HuH-7 (cell line): ENCODE measurements at regions not wholly inside any gene's neighbourhood (a gene's known extent, or its start where the extent isn't known, plus 50 kb on each side); places are given as distances from the start of the nearest gene placed in this dataset.
"Not testable (repeated sequence)": the region's sequence is repeated elsewhere in the genome, so short reads cannot be mapped to it uniquely, and the experiment has no call there.

Experiments used
- DNase-seq: peaks from one replicate; pipeline ENCODE4 v3.0.0; 2011; ENCODE audit warnings: low spot score

- peak; percentile 3 for DNase-seq
Measured at GRCh38 chr2:52294628-52295027, 1262.7 kb upstream of the NRXN1 start.

DNA sequence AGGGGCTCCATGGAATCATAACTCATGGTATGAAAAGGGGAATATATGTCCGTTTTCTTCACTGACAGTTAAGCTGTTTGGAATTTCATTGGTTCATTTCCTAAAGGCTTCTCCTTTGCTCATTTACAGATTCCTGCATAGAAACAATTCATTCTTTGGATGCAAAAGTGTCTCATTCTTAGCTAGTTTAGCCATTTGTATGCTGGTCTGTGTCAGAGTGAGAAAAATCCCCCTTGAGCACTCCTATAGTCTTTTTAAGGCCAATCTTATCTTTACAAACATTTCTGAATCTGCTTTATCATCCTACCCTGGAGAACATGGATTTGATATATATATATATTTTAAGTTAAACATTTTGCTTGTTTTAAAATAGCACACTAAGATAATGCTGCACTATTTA lies 1260.9 kb upstream of the NRXN1 start:
- DNase-seq: no peak

DNA sequence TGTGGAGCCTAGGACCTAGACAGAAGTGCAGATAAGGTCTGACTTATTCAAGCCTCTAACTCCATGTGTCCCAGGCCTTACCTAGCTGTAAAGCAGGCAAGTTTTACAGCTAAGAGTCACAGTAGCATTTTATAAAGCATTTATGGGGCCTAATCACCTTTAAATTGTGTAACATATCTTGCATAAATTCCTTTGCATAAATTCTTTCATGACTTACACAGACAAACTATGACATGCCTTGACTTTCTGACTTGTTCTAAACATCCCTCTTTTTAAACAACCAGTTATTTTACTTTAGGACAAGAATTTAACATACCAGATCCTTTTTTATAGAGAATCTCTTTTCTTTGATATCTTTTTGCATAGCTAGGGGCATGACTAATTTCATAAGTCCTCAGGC lies 1257.8 kb upstream of the NRXN1 start:
- no peak for DNase-seq

- DNase-seq: no peak
Measured at GRCh38 chr2:52288596-52288995, 1256.7 kb upstream of the NRXN1 start.

GRCh38 chr2:52269696-52270485 lies 1238.0 kb upstream of the NRXN1 start:
- DNase-seq: no peak

GRCh38 chr2:52264911-52265310 lies 1233.0 kb upstream of the NRXN1 start:
- DNase-seq: no peak

GRCh38 chr2:52264488-52264887 lies 1232.6 kb upstream of the NRXN1 start:
- DNase-seq: no peak

DNA sequence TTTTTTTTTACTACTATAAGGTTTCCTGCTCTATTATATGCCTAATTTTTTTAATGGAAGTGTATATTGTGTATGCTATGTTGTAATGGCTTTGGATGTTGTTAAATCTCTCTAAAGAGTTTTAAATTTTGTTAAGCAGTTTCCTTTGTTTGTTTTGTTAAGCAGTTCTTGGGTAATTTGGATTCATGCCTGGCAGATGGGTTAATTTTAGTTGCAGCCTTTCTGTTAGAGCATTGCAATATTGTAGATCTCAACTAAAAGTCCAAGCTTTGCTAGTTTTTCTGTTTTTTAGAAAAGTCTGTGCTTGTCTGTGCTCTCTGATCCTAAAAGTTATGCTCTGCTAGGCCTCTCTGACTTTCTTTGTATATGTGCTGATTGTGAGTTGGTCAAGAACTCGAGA lies 1229.0 kb upstream of the NRXN1 start:
- DNase-seq: no peak

DNA sequence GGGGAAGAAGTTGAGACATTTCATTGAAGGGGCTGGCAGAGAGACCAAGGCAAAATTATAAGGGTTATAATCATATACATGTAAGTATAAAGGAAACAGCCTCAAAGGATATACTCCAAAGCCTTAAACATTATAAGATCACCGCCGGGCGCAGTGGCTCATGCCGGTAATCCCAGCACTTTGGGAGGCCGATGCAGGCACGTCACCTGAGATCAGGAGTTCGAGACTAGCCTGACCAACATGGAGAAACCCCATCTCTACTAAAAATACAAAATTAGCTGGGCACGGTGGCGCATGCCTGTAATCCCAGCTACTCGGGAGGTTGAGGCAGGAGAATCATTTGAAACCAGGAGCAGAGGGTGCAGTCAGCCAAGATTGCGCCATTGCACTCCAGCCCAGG lies 1227.0 kb upstream of the NRXN1 start:
- DNase-seq: not testable (repeated sequence)

DNA sequence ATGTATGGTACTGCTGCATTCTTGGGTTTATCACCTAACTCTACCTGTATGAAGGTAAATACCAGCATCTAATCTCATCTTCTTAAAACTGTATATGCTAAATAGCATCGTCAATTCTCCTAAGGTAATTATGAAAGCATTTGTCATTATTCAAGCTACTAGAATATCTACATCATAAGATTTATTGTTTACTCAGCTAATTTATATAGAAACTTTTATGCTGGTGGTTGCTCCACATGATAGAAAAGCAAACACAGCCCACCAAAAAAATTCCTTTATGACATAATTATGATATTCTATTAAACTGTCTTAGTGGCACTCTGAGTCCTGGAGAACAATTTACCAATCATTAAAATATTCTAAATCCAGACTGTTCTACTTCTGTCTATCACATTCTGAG lies 1226.1 kb upstream of the NRXN1 start:
- no peak for DNase-seq

DNA sequence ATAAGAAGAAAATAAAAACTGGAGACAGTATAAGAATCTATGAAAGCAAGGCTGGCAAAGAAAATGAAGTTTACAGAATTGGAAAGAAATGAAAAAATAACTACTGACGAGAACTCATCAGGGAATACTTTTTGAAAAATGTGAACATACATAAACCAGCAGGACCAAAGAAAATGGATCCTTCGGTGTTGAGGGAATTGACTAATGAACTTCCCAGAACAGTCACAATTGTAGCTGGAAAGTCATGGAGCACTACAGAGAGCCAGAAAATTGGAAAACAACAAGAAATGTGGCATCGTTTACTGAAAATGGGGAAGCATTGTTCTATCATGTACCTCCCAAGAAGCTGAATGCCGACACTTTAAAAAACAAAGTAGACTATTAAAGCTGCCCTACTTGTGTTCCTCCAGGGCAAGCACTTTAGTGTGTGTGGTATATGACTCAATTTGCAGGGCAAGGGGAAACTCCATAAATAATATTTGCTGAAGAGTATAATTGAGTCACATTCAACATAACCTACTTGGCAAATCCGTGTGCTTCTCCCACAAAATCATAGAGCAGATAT lies 1221.6 kb upstream of the NRXN1 start:
- no peak for DNase-seq

GRCh38 chr2:52238782-52239181 lies 1206.8 kb upstream of the NRXN1 start:
- no peak for DNase-seq

GRCh38 chr2:52222128-52222527 lies 1190.2 kb upstream of the NRXN1 start:
- no peak for DNase-seq

DNA sequence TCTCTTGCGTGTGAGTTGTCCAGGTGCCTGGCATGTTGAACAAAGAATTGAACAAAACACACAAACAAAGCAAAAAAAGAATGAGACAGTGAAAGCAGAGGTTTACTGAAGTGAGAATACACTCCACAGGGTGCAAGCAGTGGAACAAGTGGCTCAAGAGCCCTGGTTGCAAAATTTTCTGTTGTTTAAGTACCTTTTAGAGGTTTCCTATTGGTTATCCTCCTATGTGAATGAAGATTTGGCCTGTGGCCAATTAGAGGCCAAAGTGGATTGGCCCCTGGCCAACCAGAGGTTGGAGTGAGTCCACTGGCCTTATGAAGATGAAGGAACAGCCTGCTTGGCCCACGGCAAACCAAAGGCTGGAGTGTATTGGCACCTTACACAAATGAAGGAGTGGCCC lies 1188.5 kb upstream of the NRXN1 start:
- no peak for DNase-seq

DNA sequence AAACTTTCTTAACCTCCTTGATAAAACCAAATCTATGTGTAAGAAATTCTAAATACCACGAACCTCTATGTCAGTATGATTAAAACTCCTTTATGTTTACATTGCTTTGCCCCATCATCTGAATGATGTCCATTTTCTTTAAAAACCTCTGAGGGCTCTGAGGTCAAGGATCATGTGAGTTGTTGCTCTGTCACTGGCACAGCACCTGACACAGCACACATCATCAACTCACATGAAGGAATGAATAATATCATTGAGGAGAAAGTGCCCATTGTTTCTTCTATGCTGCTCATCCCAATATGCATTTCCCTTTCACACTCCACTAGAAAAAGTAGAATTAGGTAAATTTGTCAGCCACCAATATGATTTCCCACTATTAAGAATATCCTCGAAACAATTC lies 1178.7 kb upstream of the NRXN1 start:
- no peak for DNase-seq

GRCh38 chr2:52210161-52210560 lies 1178.2 kb upstream of the NRXN1 start:
- DNase-seq: no peak

GRCh38 chr2:52194342-52194741 lies 1162.4 kb upstream of the NRXN1 start:
- DNase-seq: no peak

GRCh38 chr2:52193804-52194203 lies 1161.9 kb upstream of the NRXN1 start:
- no peak for DNase-seq

- DNase-seq: no peak
Measured at GRCh38 chr2:52192656-52193055, 1160.7 kb upstream of the NRXN1 start.

DNA sequence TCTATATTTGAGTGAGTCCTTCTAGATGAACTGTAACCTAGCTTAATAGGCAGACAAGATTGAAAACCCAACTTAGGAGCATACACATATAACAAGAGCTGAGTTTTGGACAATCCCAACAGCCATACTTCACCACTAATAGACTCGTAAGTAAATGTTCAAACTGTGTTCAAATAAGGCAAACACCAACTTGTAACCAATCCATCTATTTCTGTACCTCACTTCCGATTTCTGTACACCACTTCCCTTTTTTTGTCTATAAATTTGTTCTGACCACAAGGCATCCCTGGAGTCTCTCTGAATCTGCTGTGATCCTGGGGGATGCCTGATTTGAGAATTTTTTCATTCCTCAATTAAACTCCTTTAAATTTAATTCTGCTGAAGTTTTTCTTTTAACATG lies 1149.1 kb upstream of the NRXN1 start:
- no peak for DNase-seq

- DNase-seq: no peak
Measured at GRCh38 chr2:52178845-52179244, 1146.9 kb upstream of the NRXN1 start.

DNA sequence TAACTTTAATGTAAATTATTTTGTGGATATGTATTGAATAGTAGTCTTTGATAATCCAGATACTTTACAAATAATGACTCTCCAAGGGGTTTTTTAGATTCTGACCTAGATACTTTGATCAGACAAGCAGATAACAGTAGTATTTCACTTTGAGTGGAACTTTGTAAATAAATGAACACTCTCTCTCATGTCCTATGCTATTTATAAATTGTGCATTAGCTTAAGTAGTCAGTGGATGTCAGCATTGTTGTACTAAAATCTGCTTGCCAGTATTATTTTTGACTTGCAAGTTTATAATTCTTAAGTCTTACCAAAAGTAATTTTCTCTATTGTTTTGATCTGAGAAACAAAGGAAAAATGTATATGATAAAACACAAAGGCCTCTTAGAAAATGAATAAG lies 1113.1 kb upstream of the NRXN1 start:
- DNase-seq: no peak

GRCh38 chr2:52144590-52144989 lies 1112.7 kb upstream of the NRXN1 start:
- DNase-seq: no peak

- no peak for DNase-seq
Measured at GRCh38 chr2:52141076-52141475, 1109.1 kb upstream of the NRXN1 start.
